ENCODE measurements at regions not wholly inside any gene's neighbourhood (a gene's known extent, or its start where the extent isn't known, plus 50 kb on each side); places are given as distances from the start of the nearest gene placed in this dataset.
"Not testable (repeated sequence)": the region's sequence is repeated elsewhere in the genome, so short reads cannot be mapped to it uniquely, and the experiment has no call there.

DNA sequence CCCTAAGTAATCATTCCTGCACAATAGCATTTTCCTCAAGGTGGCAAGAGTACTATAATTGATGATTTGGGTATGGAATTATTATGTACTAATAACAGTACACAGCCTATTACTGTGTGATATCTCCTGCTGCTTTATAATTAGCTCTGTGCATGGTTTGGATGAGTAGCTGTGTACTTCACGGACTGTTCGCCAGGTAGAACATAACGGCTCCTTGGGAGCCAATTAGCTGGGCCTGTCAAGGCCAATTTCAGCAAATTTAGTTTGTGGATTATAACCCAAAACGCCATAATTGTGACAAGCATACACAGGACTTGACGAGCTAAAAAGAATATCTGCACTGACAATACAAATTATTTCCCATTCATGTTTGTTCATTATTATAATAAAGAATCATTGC, 1584.2 kb downstream of the SLITRK1 start:
- DNase-seq: no peak

DNA sequence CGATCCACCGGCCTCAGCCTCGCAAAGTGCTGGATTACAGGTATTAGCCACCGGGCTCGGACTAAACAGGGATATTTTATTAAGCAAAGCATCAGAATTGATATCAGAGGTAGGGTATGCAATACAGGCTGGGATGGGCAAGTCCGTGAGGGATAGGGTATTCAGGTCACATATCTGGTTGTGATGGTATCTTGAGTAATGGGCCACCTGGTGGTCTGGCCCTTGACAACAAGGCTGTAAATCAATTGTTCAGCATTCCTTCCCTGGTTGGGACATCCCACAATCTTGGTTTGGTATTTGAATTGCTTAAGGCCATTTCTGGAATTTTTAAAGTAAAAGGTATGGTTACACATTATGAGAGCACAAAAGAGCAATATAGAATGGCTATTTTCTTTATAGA, 1588.0 kb downstream of the SLITRK1 start:
- no peak for DNase-seq

DNA sequence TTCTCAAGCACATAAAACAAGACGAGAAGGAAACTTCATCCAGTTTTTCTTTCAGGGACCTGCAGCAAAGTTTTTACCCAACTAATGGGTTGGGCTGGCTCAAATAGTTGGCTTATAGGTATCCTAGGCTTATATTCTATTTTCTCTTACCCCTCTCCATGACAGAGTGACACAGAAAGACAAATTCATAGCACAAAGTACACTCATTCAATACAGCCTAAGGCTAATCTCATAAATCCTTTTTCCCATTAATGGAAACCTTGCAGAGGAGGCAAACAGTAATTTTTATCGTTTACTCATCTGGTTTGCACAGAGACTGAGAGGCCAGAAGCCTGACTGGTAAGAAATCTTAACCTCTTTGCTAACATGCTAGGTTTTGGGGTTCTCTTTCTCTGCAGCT, 1589.9 kb downstream of the SLITRK1 start:
- no peak for DNase-seq

DNA sequence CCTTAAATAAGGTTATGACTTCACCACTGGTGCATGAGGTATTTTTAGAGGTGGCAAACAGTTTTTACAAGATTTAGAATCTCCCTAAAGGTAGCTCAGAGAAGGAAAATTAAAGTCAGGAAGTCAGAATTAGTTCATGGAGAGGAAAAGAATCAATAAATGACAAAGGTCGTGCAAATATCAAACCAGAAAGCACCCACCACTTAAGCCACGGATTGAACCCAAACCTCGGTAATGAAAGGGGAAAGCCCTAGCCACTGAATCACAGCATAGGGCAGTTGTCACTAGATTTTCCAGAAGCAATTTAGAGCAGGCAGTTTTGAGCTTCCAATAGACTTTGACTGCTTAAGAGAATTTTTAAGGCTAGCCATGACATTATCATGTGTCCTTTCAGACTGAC, 1590.4 kb downstream of the SLITRK1 start:
- no peak for DNase-seq

DNA sequence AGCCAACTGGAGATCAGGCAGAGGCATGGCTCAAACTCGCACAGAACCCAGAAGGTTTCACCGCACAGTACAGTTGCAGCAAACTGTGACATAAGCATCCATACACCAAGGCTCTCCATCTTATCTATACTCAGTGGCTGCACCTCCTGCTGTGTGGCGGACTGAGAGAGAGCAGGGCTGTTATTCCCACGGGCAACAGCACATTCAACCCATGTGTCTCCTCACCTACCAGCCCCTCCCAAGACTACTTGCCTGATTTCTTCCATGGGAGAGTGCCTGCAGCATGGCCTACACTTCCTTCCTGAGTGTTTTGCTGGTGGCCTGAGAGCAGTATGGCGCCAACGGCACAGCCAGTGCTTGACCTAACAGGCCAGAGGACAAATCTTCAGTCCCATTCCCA, 1606.6 kb downstream of the SLITRK1 start:
- DNase-seq: no peak

DNA sequence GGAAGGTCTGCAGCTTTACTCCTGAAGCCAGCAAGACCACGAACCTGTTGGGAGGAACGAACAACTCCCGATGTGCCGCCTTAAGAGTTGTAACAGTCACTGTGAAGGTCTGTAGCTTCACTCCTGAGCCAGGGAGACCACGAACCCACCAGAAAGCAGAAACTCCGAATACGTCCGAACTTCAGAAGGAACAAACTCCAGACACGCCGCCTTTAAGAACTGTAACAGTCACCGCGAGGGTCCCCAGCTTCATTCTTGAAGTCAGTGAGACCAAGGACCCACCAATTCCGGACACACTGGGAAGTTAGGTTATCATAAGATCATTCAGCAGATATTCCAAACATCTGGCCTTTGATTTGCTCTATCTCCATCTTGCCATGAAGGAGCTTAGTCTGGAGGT, 1623.0 kb downstream of the SLITRK1 start:
- DNase-seq: no peak

DNA sequence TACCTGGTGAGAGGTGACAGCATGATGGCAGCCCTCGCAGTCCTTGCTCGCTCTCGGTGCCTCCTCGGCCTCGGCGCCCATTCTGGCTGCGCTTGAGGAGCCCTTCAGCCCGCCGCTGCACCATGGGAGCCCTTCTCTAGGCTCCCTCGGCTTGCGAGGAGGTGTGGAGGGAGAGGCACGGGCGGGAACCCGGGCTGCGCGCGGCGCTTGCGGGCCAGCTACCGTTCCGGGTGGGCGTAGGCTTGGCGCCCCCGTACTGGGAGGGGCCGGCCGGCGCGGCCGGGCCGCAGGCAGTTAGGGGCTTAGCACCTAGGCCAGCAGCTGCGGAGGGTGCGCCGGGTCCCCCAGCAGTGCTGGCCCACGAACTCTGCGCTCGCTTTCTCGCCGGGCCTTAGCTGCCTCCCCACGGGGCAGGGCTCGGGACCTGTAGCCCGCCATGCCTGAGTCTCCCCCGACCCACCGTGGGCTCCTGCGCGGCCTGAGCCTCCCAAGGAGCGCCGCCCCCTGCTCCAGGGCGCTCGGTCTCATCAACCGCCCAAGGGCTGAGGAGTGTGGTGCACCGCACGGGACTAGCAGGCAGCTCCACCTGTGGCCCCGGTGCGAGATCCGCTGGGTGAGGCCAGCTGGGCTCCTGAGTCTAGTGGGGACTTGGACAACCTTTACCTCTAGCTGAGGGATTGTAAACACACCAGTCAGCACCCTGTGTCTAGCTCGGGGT, 1624.3 kb downstream of the SLITRK1 start:
- no peak for DNase-seq

DNA sequence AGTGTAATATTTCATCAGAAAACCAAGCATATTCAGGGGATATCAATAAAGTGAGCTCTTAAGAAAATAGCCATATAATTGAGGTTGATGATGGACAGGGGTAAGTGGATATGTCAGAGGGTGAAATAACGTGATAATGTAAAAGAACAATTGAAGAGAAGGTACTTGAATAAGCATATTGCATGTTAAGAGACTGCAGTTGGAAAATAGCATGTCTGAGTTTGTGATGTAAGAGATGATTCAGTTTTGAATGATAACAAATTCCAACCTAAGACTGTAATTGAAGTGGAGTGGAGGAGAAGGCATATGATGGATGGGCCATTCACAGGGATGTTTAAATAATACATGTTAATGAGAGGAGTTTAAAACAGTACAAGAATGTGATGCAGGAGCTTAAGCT, 1633.5 kb downstream of the SLITRK1 start:
- DNase-seq: no peak

DNA sequence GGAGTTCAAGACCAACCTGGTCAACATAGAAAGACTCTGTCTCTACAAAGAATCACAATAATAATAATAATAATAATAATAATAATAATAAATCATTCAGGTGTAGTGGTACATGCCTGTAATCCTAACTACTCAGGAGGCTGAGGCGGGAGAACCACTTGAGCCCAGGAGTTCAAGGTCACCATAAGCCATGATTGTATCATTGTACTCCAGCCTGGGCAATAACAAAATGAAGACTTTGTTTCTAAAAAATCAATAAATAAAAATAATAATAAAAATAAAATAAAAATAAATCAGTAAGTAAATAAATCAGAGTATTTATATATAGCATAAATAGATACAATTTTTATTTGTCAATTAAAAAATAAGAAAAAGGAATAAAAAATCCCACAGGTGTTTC, 1636.4 kb downstream of the SLITRK1 start:
- DNase-seq: no peak

DNA sequence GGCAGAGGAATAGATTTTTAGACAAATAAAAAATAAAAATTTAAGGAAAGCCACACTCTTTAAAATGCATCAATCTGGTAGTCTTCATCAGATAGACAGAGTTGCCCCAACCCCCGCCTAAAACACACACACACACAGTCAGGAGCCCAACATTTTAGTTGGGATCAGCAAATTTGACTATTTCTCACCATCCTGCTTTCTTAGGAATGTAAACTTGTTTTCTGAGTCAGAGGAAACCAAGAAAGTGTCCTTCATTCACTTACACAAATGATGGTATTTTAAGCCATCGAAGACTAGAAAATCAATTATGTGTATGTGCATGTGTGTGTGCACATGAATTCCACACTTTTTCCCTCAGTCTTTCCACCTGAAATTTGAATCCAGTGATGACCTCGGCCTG, 1657.5 kb downstream of the SLITRK1 start:
- DNase-seq: no peak

DNA sequence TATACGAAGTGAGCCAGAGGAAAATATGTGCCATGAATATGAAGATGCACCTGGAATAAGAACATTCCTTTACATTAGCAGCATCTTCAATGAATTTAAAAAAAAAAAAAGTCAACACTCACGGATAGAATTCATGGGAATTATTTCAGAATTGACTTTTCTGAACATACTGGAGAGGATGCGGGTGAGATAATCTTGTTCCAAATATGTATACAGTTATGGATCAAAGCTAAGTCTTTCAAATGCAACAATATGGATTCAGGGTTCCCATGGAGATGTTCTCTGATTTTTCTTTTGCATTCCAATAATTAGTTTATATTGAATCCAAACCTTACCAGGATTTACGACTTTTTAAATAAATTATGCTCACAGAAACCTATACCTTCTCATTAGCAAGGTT, 1660.7 kb downstream of the SLITRK1 start:
- DNase-seq: no peak

DNA sequence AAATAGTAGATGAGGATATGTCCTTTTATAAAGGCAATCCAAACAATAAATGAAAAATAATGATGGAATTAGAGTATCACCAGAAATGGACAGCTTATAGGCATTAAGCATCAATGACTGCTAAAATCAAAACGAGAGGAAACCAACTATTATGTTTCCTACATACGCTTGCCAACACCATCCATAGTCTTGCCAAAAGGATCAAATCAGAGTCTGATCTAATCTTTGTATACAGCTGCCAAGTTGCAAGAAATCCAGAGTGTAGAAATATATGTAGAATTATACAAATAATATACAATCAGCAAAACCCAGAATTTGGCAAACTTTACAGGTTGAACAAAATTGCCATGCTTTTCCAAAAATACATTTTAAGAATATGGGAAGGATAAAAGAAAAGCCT, 1661.6 kb downstream of the SLITRK1 start:
- DNase-seq: no peak

DNA sequence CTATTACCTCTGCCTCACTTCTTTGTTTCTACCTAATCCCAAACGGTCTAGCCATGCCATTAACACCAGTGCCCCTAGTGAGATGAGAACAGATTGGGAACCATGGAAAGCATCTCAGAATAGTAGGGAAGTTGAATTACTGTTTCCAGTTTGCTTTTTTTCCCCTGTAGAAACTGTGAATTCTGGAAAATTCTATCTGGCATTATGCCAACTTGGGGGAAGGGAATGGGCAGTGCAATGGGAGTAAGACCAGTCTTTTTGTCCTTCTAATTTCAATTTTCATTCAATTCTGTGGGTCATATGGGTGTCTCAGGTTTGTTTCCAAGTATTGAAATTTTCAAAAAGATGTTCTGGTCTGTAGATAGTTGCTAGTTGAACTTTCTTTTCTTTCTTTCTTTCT, 1666.1 kb downstream of the SLITRK1 start:
- no peak for DNase-seq

DNA sequence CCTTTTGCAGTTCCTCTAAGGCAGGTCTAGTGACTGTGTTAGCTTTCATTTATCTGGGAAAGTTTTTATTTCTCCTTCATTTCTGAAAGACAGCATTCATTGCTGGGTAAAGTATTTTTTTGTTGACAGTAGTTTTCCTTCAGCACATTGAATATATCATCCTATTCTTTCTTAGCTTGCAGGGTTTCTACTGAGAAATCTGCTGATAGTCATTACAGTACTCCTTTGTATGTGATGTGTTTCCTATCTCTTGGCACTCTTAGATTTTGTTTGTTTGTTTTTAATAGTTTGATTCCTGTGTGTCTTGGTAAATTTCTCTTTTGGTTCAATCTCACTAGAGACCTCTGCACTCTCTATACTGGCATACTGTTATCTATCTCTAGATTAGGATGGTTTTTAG, 1667.9 kb downstream of the SLITRK1 start:
- DNase-seq: no peak

DNA sequence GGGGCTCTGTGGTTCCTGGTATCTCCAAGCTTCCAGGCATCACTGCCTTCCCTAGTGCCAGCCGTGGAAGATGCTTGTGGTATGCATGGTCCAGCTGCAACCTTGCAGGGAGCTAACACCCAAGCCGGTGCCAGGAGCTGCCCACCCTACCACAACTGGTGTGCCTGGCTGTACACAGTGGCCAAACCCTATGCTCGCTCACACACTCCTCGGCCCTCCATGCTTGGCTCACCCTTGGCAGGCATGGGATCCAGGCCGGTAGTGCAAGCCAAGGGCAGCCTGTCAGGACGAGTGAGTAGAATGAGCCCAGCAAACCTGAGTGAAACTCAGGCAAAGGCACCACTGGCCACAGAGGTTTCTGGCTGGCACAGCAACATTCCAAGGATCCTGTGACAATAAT, 1676.0 kb downstream of the SLITRK1 start:
- no peak for DNase-seq

DNA sequence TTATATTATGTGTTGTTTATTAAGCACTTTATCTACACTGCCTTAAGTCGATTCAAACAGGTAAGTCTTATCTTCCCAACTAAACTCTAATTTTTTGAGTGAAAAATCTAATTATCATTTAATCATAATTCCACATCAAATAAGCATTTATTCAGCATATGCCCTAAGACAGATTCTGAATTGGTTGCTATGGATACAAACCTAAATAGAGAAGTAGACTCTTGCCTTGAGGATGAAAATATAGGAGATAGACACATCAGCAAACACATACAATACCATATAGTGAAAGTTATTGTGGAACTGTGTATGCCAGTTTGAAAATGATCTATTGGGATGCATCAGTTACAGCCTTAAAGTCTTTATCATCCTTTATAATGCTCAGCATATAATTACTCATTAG, 1679.9 kb downstream of the SLITRK1 start:
- no peak for DNase-seq

DNA sequence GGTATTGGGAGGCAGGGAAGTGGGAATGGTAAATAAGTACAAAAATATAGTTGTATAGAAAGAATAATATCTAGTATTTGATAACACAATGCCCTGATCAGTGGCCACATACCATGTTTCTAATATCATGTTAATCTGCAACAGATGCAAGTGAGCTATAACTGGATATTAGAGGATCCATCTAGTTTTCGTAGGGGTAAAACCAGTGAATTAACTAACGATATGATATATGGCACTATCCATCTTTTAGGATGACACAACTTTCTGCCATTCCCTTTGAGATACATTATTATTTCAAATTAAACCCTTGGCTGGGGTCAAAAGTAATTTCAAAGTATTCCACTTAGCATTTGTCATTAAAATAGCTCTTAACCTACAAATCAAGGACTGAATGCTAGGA, 1686.2 kb downstream of the SLITRK1 start:
- no peak for DNase-seq

DNA sequence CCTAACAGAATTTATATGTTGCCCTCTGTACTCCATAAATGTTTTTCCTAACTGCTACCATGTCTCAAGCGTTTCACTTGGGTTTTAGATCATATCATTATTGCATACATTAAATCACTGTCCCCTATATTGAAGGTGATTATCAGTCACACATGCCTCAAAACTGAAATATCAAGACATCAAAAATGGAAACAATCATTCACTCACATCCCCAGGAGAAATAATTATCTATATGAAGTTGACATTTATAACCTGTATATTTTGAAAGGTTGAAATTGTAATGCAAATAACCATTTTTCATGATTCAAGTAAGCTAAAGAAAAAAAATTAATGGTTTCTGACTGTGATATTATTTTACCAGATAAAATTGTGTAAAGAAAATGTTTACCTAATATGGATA, 1695.0 kb downstream of the SLITRK1 start:
- DNase-seq: no peak

DNA sequence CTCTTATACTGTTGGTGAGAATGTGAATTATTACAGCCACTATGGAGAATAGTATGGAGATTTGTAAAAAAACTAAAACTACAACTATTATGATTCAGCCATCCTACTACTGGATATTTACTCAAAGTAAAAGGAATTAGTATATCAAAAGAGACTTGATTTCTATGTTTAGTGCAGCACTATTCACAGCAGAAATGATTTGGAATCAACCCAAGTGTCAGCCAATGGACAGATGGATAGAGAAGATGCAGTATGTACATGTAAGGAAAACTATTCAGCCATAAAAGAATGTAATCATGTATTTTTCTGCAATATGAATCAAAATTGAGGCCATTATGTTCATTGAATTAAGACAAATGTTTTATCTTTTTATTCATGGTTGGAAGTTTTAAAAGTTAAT, 1705.5 kb downstream of the SLITRK1 start:
- no peak for DNase-seq

DNA sequence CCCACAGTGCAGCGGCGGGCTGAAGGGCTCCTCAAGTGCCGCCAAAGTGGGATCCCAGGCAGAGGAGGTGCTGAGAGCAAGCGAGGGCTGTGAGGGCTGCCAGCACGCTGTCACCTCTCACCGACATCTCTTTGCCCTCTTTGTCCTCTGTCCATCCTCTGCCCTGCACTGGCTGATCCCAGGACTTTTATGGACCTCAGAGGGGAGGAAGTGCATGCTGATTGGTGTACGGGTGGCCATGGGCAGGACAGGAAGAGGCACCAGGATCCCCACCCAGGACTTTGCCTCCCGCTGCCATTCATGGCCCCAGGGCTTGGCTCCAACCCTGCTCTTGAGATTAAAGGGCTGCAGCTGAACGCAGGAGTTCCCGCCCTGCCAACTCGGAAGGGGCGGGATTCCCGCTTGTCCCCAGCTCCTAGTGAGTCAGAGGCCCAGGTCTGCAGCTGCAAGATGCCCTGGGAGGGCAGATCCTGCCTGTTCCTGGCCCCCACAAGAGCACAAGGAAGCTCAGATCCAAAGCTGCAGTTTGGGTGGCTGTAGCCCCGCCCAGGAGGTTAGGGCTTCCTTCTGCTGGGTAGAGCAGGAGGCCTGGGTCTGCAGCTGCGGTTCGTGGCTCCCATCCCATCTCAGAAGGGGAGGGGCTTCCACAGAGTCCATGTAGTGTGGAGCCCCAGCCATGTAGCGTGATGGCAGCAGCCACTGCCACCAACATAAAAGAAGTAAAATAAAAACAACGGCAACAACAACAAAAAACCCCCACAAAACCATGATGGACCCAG, 1716.7 kb downstream of the SLITRK1 start:
- no peak for DNase-seq

DNA sequence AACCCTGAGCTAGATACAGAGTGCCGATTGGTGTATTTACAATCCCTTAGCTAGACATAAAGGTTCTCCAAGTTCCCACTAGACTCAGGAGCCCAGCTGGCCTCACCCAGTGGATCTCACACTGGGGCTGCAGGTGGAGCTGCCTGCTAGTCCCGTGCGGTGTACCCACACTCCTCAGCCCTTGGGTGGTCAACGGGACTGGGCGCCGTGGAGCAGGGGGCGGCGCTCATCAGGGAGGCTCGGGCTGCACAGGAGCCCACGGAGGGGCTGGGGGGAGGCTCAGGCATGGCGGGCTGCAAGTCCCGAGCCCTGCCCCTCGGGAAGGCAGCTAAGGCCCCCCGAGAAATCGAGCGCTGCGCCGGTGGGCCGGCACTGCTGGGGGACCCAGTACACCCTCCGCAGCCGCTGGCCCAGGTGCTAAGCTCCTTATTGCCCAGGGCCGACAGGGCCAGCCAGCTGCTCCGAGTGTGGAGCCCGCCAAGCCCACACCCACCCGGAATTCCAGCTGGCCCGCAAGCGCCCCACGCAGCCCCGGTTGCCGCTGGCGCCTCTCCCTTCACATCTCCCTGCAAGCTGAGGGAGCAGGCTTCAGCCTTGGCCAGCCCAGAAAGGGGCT, 1717.4 kb downstream of the SLITRK1 start:
- not testable (repeated sequence) for DNase-seq

DNA sequence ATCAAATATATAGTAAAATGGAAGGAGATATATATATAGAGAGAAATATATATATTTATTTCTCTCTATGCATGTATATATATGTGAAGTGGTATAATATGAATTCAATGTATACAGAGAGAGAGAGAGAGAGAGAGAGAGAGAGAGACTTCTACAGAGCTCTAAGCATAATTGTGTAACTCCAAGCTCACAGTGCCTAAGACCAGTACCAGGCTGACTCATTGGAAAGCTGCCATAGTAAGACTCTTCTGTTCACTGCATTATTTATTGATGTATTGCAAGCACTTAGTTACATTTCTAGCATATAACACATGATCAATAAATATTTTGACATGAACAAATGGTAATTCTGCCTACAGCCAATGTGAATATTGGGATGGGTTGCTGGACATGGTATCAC, 1734.7 kb downstream of the SLITRK1 start:
- no peak for DNase-seq

DNA sequence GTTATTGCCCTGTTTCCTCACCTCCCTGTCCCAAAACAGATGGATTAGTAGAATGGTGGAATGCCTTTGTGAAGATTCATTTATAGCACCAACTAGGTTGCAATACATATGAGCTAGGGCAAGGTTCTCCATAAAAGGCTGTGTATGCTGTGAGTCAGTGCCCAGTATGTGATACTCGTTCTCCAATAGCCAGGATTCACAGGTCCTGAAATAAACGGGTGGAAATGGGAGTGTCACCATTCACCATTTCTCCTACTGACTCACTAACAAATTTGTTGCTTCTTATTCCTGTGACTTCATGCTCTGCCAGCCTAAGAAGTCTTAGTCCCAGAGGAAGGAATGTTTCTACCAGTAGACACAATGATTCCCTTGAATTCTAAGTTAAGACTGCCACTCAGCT, 1745.4 kb downstream of the SLITRK1 start:
- no peak for DNase-seq

DNA sequence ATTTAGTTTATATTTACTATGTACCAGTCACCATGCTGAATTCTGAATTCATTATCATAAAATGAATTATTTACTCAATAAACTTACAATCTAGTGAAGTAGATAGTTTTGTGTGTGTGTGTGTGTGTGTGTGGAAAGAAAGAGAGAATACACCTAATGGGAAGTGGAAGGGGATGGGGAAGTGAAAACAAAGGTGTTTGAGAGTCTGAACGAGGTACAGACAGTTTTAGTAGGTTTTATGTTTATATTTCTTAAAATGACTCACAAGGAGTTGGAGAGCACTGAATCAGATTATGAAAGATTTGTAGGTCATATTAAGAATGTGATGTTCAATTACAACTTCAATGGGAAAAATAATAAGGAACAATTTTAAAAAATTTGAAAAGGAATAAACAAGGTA, 1753.0 kb downstream of the SLITRK1 start:
- DNase-seq: no peak
